GM23248 (cell line): ENCODE measurements at regions not wholly inside any gene's neighbourhood (a gene's known extent, or its start where the extent isn't known, plus 50 kb on each side); places are given as distances from the start of the nearest gene placed in this dataset.

ENCODE experiments used
- EZH2 ChIP-seq: fragments of 200-600 bp; sonication (generic); IDR thresholded peaks from 2 replicates; pipeline ENCODE4 v1.6.1; 2018; ENCODE audit warnings: antibody characterized with exemption, mild to moderate bottlenecking; ENCODE audit not compliant: insufficient read depth, poor library complexity, severe bottlenecking
- EZH2phosphoT487 ChIP-seq: fragments of 200-600 bp; sonication (generic); IDR thresholded peaks from 2 replicates; pipeline ENCODE4 v1.6.1; 2018; ENCODE audit warnings: antibody characterized with exemption, moderate library complexity, mild to moderate bottlenecking, low read depth; ENCODE audit not compliant: insufficient read depth

DNA sequence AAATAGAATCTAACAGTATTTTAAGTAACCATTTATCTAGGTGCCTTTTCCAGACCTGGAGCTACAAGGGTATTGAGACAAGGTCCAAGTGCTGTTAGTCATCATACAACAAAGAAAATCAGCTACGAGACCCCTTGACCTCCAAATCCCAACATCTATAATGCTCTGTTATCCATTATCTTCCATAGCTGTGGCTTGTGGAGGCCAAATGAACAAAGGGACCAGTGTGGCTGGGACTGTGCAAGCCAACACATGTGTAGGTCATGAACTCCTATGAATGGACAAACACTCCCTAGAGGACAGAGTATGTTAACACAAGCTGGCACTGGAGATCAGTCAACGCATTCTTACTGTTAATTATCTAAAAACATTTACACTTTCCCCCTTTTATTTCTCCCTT, 374.5 kb downstream of the EMP1 start:
- TF ChIP-seq EZH2, result no peak
- TF ChIP-seq EZH2phosphoT487, result no peak
